ENCODE measurements at regions not wholly inside any gene's neighbourhood (a gene's known extent, or its start where the extent isn't known, plus 50 kb on each side); places are given as distances from the start of the nearest gene placed in this dataset.

GRCh38 chr7:142334806-142335205 is 76.9 kb upstream of the PRSS58 start:
- H3K4me3 ChIP-seq (ENCODE audit: low read depth, low read length), result no peak overlapping the region
- TF ChIP-seq CTCF (conservative IDR thresholded peaks at IDR 0.05; ENCODE audit: low read depth, low read length), result no peak
- DNase-seq (ENCODE audit: low read depth), result no peak

GRCh38 chr7:142334236-142334635 is 76.4 kb upstream of the PRSS58 start:
- no peak for TF ChIP-seq CTCF (conservative IDR thresholded peaks at IDR 0.05; ENCODE audit: low read depth, low read length)
- DNase-seq (ENCODE audit: low read depth), result no peak
- no peak overlapping the region for H3K4me3 ChIP-seq (ENCODE audit: low read depth, low read length)

- DNase-seq (ENCODE audit: low read depth), result no peak
- TF ChIP-seq CTCF (conservative IDR thresholded peaks at IDR 0.05; ENCODE audit: low read depth, low read length), result no peak
- no peak overlapping the region for H3K4me3 ChIP-seq (ENCODE audit: low read depth, low read length)
Measured at GRCh38 chr7:142332421-142332820, 74.6 kb upstream of the PRSS58 start.

DNA sequence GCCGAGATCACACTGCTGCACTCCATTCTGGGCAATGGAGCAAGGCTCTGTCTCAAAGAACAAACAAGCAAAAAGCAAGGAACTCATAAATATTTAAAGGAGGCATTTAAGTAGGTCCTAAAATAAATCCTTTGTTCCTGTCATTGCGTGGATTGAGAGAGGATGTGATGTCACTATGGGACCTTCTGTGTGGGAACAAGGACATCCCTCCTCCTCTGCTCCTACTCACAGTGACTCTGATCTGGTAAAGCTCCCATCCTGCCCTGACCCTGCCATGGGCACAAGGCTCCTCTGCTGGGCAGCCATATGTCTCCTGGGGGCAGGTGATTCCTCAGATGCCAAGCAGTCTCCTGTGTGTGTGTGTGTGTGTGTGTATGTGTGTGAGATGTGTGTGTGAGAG is 74.1 kb upstream of the PRSS58 start:
- no peak overlapping the region for H3K4me3 ChIP-seq (ENCODE audit: low read depth, low read length)
- no peak for TF ChIP-seq CTCF (conservative IDR thresholded peaks at IDR 0.05; ENCODE audit: low read depth, low read length)
- DNase-seq (ENCODE audit: low read depth), result no peak

DNA sequence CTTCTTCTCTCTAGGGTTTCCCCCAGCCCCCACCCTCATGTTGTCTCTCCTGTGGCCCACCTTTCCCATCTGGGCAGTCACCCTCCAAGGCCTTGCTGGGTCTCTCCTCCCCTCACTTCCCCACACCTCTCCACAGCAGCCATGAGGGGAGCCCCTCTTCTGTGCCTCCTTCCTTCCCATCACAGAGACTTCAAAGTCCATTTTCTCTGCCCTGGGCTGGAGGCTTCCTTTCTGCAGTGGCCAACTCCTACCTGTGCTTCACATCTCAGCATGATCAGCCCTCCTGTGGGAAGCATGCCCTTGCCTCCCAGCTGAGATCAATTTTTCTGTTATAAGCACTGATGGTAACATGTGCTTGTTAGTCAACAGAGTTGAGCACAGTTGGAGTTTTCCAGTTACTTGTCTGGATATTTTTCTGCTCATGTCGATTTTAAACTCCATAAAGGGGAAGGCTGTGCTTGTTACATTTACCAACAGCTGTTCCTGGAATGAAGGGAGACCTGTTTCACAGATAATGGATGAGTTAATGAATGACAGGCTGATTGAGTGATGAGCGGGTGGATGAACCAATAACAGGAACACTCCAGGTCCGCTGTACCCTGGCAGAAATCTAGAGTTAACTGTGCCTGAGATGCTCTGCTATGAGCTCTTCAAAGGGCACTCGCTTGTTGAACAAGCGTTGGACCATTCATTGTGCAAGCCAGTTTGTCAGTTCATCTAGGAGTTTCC is 71.4 kb upstream of the PRSS58 start:
- DNase-seq (ENCODE audit: low read depth), result no peak
- no peak overlapping the region for H3K4me3 ChIP-seq (ENCODE audit: low read depth, low read length)
- TF ChIP-seq CTCF (conservative IDR thresholded peaks at IDR 0.05; ENCODE audit: low read depth, low read length), result no peak

DNA sequence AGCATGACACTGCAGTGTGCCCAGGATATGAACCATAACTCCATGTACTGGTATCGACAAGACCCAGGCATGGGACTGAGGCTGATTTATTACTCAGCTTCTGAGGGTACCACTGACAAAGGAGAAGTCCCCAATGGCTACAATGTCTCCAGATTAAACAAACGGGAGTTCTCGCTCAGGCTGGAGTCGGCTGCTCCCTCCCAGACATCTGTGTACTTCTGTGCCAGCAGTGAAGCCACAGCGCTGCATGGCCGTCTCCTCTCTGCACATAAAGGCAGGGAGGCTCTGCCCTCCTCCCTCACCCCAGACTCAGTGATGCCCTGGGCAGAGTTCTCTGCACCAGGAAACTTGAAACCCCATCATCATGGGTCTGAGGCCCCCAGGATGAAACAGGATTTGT is 70.7 kb upstream of the PRSS58 start:
- TF ChIP-seq CTCF (conservative IDR thresholded peaks at IDR 0.05; ENCODE audit: low read depth, low read length), result no peak
- DNase-seq (ENCODE audit: low read depth), result no peak

More for the DNA sequence above, 70.7 kb upstream of the PRSS58 start:
- no peak overlapping the region for H3K4me3 ChIP-seq (ENCODE audit: low read depth, low read length)
